ENCODE measurements at regions not wholly inside any gene's neighbourhood (a gene's known extent, or its start where the extent isn't known, plus 50 kb on each side); places are given as distances from the start of the nearest gene placed in this dataset.

GRCh38 chr2:66862885-66863650 is 428.1 kb downstream of the MEIS1 start:
- TF ChIP-seq POLR2A (IDR thresholded peaks at IDR 0.05) (no peak), CTCF (IDR thresholded peaks at IDR 0.05) (no peak), POLR2AphosphoS5 (IDR thresholded peaks at IDR 0.05) (no peak), EP300 (IDR thresholded peaks at IDR 0.05) (no peak)
